Esophagus muscularis mucosa (tissue), 3 donors: ENCODE measurements at regions not wholly inside any gene's neighbourhood (a gene's known extent, or its start where the extent isn't known, plus 50 kb on each side); places are given as distances from the start of the nearest gene placed in this dataset.

ENCODE experiments used
- CTCF ChIP-seq, 3 experiments: fragments of 200-600 bp in 2 of 3; fragments of 450-650 bp in 1 of 3; sonication (generic) in 2 of 3; IDR thresholded peaks; one replicate each; pipeline ENCODE4 v1.5.1; 2017 to 2019; ENCODE audit warnings: antibody characterized with exemption in 3 of 3, mild to moderate bottlenecking in 2 of 3, moderate library complexity in 1 of 3
- POLR2A ChIP-seq: fragments of 450-650 bp; IDR thresholded peaks from one replicate; pipeline ENCODE4 v1.6.1; 2017; ENCODE audit warnings: antibody characterized with exemption, moderate library complexity, mild to moderate bottlenecking, low read depth
- POLR2AphosphoS5 ChIP-seq, 2 donors: sonication (generic); formaldehyde crosslinking; IDR thresholded peaks; one replicate each; pipeline ENCODE4 v1.6.1; 2017; ENCODE audit warnings: antibody characterized with exemption in 2 of 2

GRCh38 chr15:62782071-62782841 is 260.3 kb upstream of the TPM1 start:
- peak; percentile 70 to 87 (median 75) for TF ChIP-seq CTCF (IDR thresholded peaks at IDR 0.05)
- TF ChIP-seq POLR2AphosphoS5 (IDR thresholded peaks at IDR 0.05): peak; percentile 74 to 77
- TF ChIP-seq POLR2A: no peak
